Endothelial cell of umbilical vein (primary cell): ENCODE measurements at regions not wholly inside any gene's neighbourhood (a gene's known extent, or its start where the extent isn't known, plus 50 kb on each side); places are given as distances from the start of the nearest gene placed in this dataset.

Experiments
- EZH2 ChIP-seq: IDR thresholded peaks from 2 replicates; pipeline ENCODE4 v1.6.1; 2012; ENCODE audit warnings: borderline replicate concordance, low read depth, mild to moderate bottlenecking, moderate library complexity, low read length, inconsistent platforms; ENCODE audit not compliant: severe bottlenecking
- GATA2 ChIP-seq: IDR thresholded peaks from 2 replicates; pipeline ENCODE4 v1.7.0; 2011; ENCODE audit warnings: low read depth, mild to moderate bottlenecking, moderate library complexity, mixed read lengths, low read length; ENCODE audit not compliant: insufficient read length, insufficient read depth
- MAX ChIP-seq: IDR thresholded peaks from 2 replicates; pipeline ENCODE4 v1.6.1; 2011; ENCODE audit not compliant: insufficient read depth, insufficient read length
- MYC ChIP-seq: IDR thresholded peaks from one replicate; pipeline ENCODE4 v1.6.1; 2011; ENCODE audit warnings: mild to moderate bottlenecking, low read depth, low read length
- POLR2A ChIP-seq: IDR thresholded peaks from 2 replicates; pipeline ENCODE4 v1.6.1; 2012; ENCODE audit warnings: low read depth, mild to moderate bottlenecking, control low read depth, low read length
- POLR2AphosphoS5 ChIP-seq: IDR thresholded peaks from 2 replicates; pipeline ENCODE4 v1.6.1; 2012; ENCODE audit warnings: low read depth, mild to moderate bottlenecking, control low read depth, low read length, moderate library complexity; ENCODE audit not compliant: insufficient read depth
- TF ChIP-seq, protein P1 (sequence below), 2 donors: IDR thresholded peaks; 1 replicate in 1 of 2; 2 replicates in 1 of 2; pipeline ENCODE4 v1.5.1; 2011; ENCODE audit warnings: low read length in 2 of 2, mild to moderate bottlenecking in 2 of 2, moderate library complexity in 2 of 2, control low read depth in 1 of 2, inconsistent platforms in 1 of 2, low read depth in 1 of 2; ENCODE audit not compliant: insufficient read depth in 1 of 2; ENCODE audit errors: extremely low read depth in 1 of 2

GRCh38 chr15:37361621-37362020, 261.3 kb upstream of the MEIS2 start:
- TF ChIP-seq, protein P1, sequence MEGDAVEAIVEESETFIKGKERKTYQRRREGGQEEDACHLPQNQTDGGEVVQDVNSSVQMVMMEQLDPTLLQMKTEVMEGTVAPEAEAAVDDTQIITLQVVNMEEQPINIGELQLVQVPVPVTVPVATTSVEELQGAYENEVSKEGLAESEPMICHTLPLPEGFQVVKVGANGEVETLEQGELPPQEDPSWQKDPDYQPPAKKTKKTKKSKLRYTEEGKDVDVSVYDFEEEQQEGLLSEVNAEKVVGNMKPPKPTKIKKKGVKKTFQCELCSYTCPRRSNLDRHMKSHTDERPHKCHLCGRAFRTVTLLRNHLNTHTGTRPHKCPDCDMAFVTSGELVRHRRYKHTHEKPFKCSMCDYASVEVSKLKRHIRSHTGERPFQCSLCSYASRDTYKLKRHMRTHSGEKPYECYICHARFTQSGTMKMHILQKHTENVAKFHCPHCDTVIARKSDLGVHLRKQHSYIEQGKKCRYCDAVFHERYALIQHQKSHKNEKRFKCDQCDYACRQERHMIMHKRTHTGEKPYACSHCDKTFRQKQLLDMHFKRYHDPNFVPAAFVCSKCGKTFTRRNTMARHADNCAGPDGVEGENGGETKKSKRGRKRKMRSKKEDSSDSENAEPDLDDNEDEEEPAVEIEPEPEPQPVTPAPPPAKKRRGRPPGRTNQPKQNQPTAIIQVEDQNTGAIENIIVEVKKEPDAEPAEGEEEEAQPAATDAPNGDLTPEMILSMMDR (IDR thresholded peaks at IDR 0.05; ENCODE audit: extremely low read depth in 1 of 2, insufficient read depth in 1 of 2, low read depth in 1 of 2, low read length in 2 of 2), result no peak
- TF ChIP-seq POLR2AphosphoS5 (no peak), POLR2A (no peak), EZH2 (no peak), MAX (no peak), GATA2 (no peak), MYC (no peak)
